DMS153 (cell line): ENCODE measurements at regions not wholly inside any gene's neighbourhood (a gene's known extent, or its start where the extent isn't known, plus 50 kb on each side); places are given as distances from the start of the nearest gene placed in this dataset.

Source experiments
- DNase-seq: peaks from one replicate; lab custom pipeline; 2025; lab: John Stamatoyannopoulos, UW

- DNase-seq: peak; percentile 63
Measured at GRCh38 chr2:234835738-234836137, 116.1 kb upstream of the SH3BP4 start.

- DNase-seq: no peak
Measured at GRCh38 chr2:234834228-234834923, 117.4 kb upstream of the SH3BP4 start.

- DNase-seq: no peak
Measured at GRCh38 chr2:234830853-234831252, 121.0 kb upstream of the SH3BP4 start.

- DNase-seq: no peak
Measured at GRCh38 chr2:234829074-234829455, 122.8 kb upstream of the SH3BP4 start.

- DNase-seq: no peak
Measured at GRCh38 chr2:234828382-234829073, 123.3 kb upstream of the SH3BP4 start.

- no peak for DNase-seq
Measured at GRCh38 chr2:234827096-234827860, 124.5 kb upstream of the SH3BP4 start.

- DNase-seq: no peak
Measured at GRCh38 chr2:234826681-234827080, 125.1 kb upstream of the SH3BP4 start.

- DNase-seq: no peak
Measured at GRCh38 chr2:234825616-234826015, 126.2 kb upstream of the SH3BP4 start.

- DNase-seq: no peak
Measured at GRCh38 chr2:234823877-234824376, 127.9 kb upstream of the SH3BP4 start.

- DNase-seq: no peak
Measured at GRCh38 chr2:234823196-234823876, 128.5 kb upstream of the SH3BP4 start.

GRCh38 chr2:234821946-234822475 lies 129.8 kb upstream of the SH3BP4 start:
- no peak for DNase-seq

GRCh38 chr2:234818937-234819336 lies 132.9 kb upstream of the SH3BP4 start:
- no peak for DNase-seq

GRCh38 chr2:234816491-234816890 lies 135.3 kb upstream of the SH3BP4 start:
- no peak for DNase-seq

GRCh38 chr2:234816056-234816455 lies 135.8 kb upstream of the SH3BP4 start:
- no peak for DNase-seq

- no peak for DNase-seq
Measured at GRCh38 chr2:234814374-234814773, 137.4 kb upstream of the SH3BP4 start.

- no peak for DNase-seq
Measured at GRCh38 chr2:234812851-234813250, 139.0 kb upstream of the SH3BP4 start.

- DNase-seq: no peak
Measured at GRCh38 chr2:234808907-234809306, 142.9 kb upstream of the SH3BP4 start.

- no peak for DNase-seq
Measured at GRCh38 chr2:234806818-234807217, 145.0 kb upstream of the SH3BP4 start.

- no peak for DNase-seq
Measured at GRCh38 chr2:234805836-234806235, 146.0 kb upstream of the SH3BP4 start.

GRCh38 chr2:234804704-234805103 lies 147.1 kb upstream of the SH3BP4 start:
- DNase-seq: no peak

GRCh38 chr2:234802845-234803171 lies 149.0 kb upstream of the SH3BP4 start:
- DNase-seq: no peak
